Fibroblast of skin of abdomen (primary cell): ENCODE measurements at regions not wholly inside any gene's neighbourhood (a gene's known extent, or its start where the extent isn't known, plus 50 kb on each side); places are given as distances from the start of the nearest gene placed in this dataset.
A peak's percentile ranks its signal among the peaks of the same experiment; 100 is the strongest.

Source experiments
- DNase-seq: peaks from one replicate; pipeline ENCODE4 v3.0.0-alpha.2; 2013

- no peak for DNase-seq
Observed at GRCh38 chr18:57915865-57916582, 112.9 kb upstream of the ATP8B1 start.

GRCh38 chr18:57915248-57915647 lies 112.1 kb upstream of the ATP8B1 start:
- DNase-seq = no peak

DNA sequence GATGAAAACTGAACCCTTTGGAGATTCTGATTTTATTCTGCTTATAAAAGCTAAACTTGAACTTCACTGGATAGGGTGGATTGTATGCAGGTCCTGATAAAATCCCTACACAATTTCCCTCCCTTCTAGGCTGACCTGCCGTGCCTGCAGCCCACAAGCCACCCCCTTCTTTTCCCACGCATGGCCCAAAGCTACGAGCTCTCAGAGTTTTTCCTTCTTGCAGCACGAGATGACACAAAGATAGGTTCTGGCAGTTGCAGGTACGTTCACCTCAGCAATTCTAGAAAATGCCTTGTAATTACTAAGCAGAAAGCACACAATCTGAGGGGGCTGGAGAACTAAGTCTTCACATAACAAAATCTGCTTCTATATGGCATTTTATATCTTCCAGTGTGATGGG lies 110.6 kb upstream of the ATP8B1 start:
- no peak for DNase-seq

DNA sequence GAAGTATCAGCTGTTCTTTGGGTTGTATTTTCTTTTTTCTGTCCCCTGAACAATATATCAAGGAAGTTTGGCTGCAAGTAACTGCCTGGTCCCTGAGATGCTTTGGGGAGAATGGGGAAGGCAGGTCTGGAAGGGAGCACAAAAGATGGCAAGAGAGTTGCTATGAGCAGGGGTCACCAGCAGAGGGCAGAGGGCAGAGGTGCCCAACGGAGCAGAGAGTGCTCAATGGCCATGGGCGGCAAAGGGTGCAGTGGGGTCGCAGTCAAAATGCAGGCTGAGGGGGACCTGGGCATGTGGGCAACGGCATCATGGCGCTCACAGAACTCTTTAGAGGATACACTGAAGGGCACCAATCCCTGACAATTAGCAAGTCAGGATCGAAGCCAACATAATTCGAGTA lies 107.7 kb upstream of the ATP8B1 start:
- DNase-seq = no peak

DNA sequence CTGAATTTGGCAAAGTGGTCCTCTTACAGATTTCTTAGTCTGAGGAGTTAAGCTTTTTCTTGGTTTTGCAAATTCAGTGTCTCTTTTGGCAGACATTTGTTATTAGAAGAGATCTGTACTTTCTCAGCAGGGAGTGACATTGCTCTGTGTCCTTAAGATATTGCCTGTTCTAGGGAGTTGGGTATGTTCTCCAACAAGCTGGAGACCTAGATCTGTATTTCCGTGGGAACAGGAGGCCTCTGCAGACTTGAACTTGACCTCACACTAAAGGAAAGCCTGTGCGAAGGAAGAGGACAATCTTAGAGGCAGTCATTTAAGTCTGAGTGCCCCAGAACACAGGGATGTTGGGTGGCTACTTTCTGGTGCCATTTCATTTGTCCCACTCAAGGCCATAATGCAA lies 107.0 kb upstream of the ATP8B1 start:
- no peak for DNase-seq

GRCh38 chr18:57909620-57910019 lies 106.5 kb upstream of the ATP8B1 start:
- no peak for DNase-seq

GRCh38 chr18:57908092-57908491 lies 105.0 kb upstream of the ATP8B1 start:
- no peak for DNase-seq

DNA sequence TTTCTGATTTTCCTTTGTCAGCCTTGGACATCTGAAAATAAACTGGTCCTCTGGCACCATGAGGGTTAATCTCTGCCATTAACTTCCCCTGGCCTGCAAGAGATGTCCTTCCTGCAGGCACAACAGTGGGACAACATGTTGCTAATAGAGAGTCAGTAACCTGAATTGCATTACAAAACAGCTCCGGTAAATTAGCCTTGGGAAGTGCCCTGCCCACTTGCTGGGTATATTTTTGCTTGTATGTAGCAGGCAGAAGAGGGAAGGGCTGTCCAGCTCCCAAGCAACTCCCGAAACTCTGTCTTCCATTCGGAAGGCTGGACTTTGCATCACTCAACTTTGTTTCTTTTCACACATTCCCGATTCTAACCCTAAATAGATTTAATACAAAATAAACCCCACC lies 104.4 kb upstream of the ATP8B1 start:
- no peak for DNase-seq

GRCh38 chr18:57906852-57907251 lies 103.7 kb upstream of the ATP8B1 start:
- DNase-seq = no peak

- no peak for DNase-seq
Observed at GRCh38 chr18:57904535-57904934, 101.4 kb upstream of the ATP8B1 start.

GRCh38 chr18:57902721-57903120 lies 99.6 kb upstream of the ATP8B1 start:
- no peak for DNase-seq

DNA sequence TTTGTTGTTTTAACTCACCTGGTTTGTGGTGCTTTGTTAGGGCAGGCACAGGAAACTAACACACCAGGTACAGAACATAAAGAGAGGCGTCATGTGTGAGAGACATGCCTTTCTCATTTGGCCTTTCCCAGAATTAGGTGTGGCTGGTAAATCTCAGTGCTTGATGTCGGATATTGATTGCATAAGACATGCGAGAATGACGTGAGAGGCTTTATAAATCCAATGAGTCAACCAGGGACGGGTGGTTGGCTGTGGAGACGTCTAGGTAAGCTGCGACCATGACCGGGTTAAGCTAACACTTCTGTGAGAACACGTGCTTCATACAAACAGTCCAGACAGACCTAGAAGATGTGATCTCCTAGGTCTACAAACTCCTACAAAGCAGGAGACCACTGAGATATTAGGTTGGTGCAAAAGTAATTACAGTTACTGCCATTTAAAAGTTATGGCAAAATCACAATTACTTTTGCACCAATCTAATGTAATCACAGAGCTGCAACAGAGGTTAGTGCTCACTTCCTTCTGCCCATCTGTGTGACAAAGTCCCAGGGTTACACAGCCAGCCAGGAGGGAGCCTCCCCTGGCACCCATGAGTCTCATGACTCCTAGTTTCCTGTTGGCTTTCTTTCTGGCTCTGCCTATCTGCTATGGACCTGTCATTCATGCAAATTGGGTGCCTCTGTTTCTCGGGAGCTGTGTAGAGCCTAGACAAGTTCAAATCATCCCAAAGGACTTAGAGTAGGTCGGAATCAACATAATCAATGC lies 98.9 kb upstream of the ATP8B1 start:
- DNase-seq = no peak

GRCh38 chr18:57900906-57901435 lies 97.9 kb upstream of the ATP8B1 start:
- DNase-seq = peak; percentile 80

GRCh38 chr18:57898506-57899124 lies 95.5 kb upstream of the ATP8B1 start:
- DNase-seq = peak; percentile 93

DNA sequence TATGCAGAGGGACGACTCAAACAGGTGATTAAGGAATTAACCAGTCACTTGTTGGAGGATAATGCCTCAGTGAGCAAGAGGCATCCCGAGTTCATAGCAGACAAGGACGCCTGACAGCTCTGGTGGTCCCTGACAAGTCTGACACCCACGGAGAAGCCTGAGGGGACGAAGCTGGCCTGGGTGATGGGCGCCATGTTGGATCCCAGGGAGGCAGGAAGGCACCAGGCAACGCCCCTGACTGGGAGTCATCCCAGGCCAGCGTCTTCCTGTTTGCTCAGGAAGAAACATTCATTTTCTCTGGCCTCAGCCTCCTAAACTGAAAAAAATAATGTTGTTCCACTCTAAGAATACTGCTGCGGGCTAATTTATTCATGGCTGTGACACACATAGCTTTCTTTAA lies 92.1 kb upstream of the ATP8B1 start:
- DNase-seq = no peak

DNA sequence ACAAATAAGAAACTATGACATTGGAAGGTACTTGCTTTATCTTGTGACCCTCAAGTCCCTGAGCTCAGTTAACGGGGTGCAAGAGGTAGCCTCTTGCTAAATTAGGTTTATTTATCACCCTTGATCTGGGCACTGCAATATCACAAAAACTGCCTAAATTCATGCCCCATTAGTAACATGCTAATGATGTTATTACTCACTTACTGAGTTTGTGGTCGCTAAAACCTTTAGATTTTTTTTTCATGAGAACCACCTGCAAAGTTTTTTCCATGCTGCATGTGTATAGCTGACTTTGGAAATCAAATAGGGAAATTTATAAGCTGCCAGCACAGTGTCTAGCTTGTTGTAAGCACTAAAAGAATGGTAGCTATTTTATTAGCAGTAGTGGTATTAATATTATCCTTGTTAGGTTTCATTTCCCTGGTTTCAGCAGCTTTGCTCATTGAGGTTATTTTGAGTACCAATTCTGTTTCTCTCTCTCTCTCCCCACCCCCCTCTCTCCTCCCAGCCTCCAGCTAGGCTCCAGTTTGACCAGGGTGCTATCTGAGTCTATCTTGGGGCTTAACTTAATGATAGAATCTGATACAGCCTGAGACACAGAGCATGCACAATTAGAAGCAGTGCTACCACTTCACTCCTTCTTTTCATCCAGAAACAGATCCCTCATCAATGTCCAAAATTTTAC lies 88.7 kb upstream of the ATP8B1 start:
- no peak for DNase-seq

- DNase-seq = no peak
Observed at GRCh38 chr18:57890266-57890665, 87.2 kb upstream of the ATP8B1 start.

DNA sequence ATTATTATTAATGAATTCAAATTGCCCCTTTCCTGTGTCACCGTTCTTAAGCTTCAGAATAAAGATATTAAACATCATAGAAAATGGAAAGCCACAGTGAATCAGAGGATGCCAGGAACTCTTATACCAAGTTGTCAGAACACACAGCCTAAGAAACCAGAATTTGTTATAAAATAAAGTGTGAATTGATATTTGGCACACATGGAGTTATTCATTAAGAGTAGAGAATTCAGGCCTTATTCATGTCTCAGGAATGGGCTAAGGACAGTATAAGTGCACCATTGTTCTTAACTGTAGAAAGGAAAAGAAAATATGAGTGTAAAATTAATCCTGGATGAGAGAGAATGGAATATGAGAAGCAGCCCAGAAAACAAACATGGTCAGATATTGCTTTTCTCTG lies 86.7 kb upstream of the ATP8B1 start:
- DNase-seq = no peak

GRCh38 chr18:57887543-57888383 lies 84.6 kb upstream of the ATP8B1 start:
- no peak for DNase-seq

DNA sequence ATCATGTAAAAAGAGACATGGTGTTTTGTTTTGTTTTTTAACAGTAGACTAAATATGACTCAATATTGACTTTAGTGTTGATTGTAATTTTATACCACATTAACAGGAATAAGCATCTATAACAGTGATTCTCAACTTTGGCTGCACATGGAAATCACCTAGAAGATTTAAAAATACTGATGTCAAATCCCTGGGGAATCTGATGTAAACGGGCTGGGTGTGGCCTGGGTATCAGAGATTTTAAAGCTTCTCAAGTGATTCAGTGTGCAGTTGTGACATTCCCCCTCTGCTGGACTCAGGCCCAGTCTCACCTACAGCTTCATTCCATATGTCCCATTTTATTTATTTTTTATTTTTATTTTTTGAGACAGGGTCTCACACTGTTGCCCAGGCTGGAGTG lies 82.8 kb upstream of the ATP8B1 start:
- DNase-seq = no peak

DNA sequence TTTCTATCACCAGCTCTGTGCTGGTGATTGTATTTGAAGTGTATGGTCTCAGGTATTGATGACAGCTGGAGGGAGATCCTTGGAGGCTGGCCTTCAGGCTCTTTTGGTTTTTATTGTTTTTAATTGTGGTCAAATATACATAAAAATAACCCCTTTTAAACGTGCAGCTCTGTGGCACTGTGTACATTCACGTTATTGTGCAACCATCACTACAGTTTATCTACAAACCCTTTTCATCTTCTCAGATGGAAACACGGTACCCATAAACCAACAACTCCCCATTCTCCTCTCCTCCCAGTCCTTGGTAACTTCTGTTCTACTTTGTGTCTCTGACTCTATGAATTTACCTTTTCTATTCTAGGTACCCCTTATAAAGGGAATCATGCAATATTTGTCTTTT lies 79.3 kb upstream of the ATP8B1 start:
- no peak for DNase-seq

GRCh38 chr18:57881818-57882413 lies 78.8 kb upstream of the ATP8B1 start:
- DNase-seq = peak; percentile 65
